IPS-18a (cell line): ENCODE measurements at regions not wholly inside any gene's neighbourhood (a gene's known extent, or its start where the extent isn't known, plus 50 kb on each side); places are given as distances from the start of the nearest gene placed in this dataset.

Source experiments
- H3K27ac ChIP-seq: one replicate; pipeline ENCODE4 v1.5.1; 2013; ENCODE audit warnings: low read length
- H3K27me3 ChIP-seq: one replicate; pipeline ENCODE4 v1.6.1; 2013; ENCODE audit warnings: mild to moderate bottlenecking, low read length; ENCODE audit not compliant: control insufficient read depth, insufficient read depth
- H3K36me3 ChIP-seq: one replicate; pipeline ENCODE4 v1.6.1; 2013; ENCODE audit warnings: low read depth, low read length; ENCODE audit not compliant: control insufficient read depth
- H3K4me1 ChIP-seq: one replicate; pipeline ENCODE4 v1.6.1; 2013; ENCODE audit warnings: low read depth, low read length; ENCODE audit not compliant: control insufficient read depth
- H3K4me3 ChIP-seq: one replicate; pipeline ENCODE4 v1.5.1; 2013; ENCODE audit warnings: low read length
- H3K9ac ChIP-seq: one replicate; pipeline ENCODE4 v1.6.1; 2013; ENCODE audit warnings: mild to moderate bottlenecking, low read length, moderate library complexity
- H3K9me3 ChIP-seq: one replicate; pipeline ENCODE4 v1.6.1; 2013; ENCODE audit warnings: low read depth, low read length; ENCODE audit not compliant: control insufficient read depth

DNA sequence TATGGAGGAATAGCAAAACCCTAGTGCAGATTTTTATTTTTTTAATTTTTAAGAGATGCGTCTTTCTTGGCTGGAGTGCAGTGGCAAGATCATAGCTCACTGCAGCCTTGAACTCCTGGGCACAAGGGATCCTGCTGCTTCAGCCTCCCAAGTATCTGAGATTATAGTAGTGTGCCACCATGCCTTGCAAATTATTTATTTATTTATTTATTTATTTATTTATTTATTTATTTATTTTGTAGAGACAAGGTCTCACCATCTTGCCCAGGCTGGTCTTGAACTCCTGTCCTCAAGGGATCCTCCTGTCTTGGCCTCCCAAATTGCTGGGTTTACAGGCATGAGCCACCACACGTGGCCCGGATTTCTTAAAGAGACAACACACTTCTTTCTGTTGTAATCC, 1158.8 kb downstream of the AACS start:
- Histone ChIP-seq H3K4me1 (no peaks in the 10 kb centered on the region), H3K4me3 (no peak overlapping the region), H3K27ac (no peak overlapping the region), H3K27me3 (no peaks in the 10 kb centered on the region), H3K9me3 (peaks cover 12% of the 10 kb centered on the region), H3K36me3 (no peaks in the 10 kb centered on the region), H3K9ac (no peak overlapping the region)

DNA sequence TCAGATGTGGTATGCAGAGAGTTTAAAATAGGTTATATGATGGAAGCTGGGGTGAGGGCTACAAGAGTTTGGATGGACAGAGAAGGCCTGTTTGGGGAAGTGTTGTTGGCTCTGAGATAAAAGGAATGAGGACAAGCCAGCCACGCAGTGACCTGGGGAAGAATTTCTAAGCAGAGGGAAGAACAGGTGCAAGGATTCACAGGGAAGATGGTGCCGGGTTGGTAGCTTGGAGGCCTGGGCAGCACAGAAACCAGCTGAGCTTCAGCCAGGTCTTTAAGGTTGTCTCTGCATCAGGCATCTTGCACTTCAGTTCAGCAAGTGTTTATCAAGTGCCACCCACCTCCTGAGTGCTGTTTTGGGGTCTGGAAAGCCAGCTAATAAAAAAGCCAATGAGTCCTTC, 1163.7 kb downstream of the AACS start:
- Histone ChIP-seq H3K27me3 (no peaks in the 10 kb centered on the region), H3K36me3 (no peaks in the 10 kb centered on the region), H3K9ac (no peak overlapping the region), H3K27ac (no peak overlapping the region), H3K4me3 (no peak overlapping the region), H3K9me3 (peaks cover 13% of the 10 kb centered on the region), H3K4me1 (peaks cover 8% of the 10 kb centered on the region)

DNA sequence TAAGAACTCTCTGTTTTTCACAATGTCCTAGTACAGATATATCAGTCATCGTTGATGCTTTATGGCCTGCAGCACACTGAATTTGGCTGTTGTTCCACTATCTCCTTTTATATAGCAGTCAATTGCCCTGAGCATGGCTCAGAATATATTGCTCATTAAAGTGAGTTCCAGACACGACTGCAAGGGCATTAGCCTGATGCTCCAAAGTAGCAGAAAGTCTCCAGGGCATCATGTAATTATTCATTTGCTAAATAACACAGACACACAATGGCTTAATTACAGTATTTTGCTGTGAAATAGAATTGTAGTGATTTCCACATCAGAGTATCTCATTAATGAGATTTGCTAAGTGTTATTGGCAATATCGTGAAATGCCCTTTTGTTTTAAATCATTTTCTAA, 1167.5 kb downstream of the AACS start:
- H3K4me3 ChIP-seq, result no peak overlapping the region
- H3K27me3 ChIP-seq, result no peaks in the 10 kb centered on the region
- no peak overlapping the region for H3K27ac ChIP-seq
- no peaks in the 10 kb centered on the region for H3K36me3 ChIP-seq
- H3K4me1 ChIP-seq, result peaks cover 8% of the 10 kb centered on the region
- H3K9me3 ChIP-seq, result peaks cover 22% of the 10 kb centered on the region
- no peak overlapping the region for H3K9ac ChIP-seq

DNA sequence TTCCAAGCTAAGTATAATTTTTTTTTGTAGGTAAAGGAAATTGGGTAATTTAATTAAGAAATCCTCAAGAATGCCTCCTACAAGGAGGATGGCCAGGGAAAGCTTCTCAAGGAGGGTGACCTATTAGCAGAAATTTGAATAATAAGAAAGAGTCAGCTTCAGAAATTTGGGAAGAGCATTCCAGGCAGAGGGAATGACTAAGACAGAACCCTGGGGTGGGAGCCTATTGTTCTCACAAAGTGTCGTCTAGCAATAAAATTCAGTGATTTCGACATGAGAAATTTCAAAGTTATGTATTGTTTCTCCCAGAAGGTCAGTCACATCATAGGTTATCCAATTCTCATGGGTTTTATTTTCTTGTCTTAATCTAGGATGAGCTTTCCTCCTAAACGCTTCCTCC, 1168.4 kb downstream of the AACS start:
- Histone ChIP-seq H3K9ac (no peak overlapping the region), H3K27me3 (no peaks in the 10 kb centered on the region), H3K9me3 (peaks cover 18% of the 10 kb centered on the region), H3K4me1 (peaks cover 8% of the 10 kb centered on the region), H3K4me3 (no peak overlapping the region), H3K27ac (no peak overlapping the region), H3K36me3 (no peaks in the 10 kb centered on the region)

DNA sequence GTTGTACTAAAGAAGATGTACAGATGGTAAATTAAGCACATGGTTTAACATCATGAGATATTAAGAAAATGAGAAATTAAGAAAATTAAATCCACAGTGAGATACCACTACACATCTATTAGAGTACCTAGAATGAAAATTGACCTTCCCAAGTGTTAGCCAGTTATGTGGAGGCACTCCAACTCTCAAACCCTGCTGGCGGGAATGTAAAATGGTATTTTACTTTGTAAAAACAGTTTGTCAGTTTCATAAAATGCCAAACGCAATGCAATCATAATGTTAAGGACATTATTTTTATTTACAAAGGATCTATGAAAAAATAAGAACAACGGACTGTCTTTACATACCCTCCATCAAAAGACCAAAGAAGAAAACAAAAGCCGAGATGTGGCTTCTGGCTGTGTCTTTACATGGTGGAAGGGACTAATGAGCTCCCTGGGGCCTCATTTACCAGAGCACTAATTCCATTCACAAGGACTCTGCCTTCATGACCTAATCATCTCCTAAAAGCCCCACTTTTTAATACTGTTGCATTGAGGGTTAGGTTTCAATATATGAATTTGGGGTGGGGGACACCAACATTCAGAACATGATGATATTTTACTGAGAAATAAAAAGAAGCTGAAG, 1178.7 kb downstream of the AACS start:
- no peaks in the 10 kb centered on the region for H3K27me3 ChIP-seq
- no peak overlapping the region for H3K9ac ChIP-seq
- H3K4me3 ChIP-seq, result no peak overlapping the region
- no peaks in the 10 kb centered on the region for H3K36me3 ChIP-seq
- H3K4me1 ChIP-seq, result peaks cover 5% of the 10 kb centered on the region
- H3K27ac ChIP-seq, result no peak overlapping the region
- H3K9me3 ChIP-seq, result peaks cover 38% of the 10 kb centered on the region

DNA sequence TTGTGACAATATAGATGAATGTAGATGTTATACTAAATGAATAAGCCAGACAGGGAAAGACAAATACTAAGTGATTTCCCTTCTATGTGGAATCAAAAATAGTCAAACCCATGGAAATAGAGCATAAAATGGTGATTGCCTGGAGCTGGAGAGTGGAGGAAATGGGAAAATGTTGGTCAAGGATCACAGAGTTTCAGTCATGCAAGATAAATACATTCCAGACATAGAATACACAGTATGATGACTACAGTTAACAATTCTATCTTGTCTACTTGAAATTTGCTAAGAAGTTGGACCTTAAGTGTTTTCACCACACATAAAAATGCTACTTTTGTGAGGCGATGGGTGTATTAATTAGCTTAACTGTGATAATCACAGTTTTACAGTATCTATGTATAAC, 1182.7 kb downstream of the AACS start:
- Histone ChIP-seq H3K9ac (no peak overlapping the region), H3K4me3 (no peak overlapping the region), H3K27ac (no peak overlapping the region), H3K4me1 (peaks cover 5% of the 10 kb centered on the region), H3K36me3 (no peaks in the 10 kb centered on the region), H3K9me3 (peaks cover 40% of the 10 kb centered on the region), H3K27me3 (no peaks in the 10 kb centered on the region)

DNA sequence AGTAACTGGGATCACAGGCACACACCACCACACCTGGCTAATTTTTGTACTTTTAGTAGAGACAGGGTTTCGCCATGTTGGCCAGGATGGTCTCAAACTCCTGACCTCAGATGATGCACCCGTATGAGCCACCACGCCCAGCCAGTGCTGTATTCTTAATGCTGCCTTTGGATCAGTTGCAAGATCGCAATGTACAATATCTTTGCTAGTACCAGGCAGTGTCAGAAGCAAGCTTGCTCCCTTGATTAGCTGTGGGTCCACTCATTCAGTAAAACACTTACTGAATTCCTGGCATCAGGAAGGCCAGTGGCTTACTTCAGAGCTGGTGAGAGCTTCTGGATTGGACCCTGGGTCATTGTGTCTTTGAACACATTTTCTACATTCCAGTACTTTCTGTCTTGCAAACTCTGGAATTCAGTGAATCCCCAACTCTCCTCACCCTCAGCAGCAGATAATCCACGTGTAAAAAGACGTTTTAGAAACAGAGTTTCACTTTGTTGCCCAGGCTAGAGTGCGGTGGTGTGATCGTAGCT, 1183.7 kb downstream of the AACS start:
- no peaks in the 10 kb centered on the region for H3K27me3 ChIP-seq
- no peak overlapping the region for H3K27ac ChIP-seq
- H3K36me3 ChIP-seq, result no peaks in the 10 kb centered on the region
- H3K4me1 ChIP-seq, result peaks cover 3% of the 10 kb centered on the region
- no peak overlapping the region for H3K9ac ChIP-seq
- peaks cover 40% of the 10 kb centered on the region for H3K9me3 ChIP-seq
- H3K4me3 ChIP-seq, result no peak overlapping the region

DNA sequence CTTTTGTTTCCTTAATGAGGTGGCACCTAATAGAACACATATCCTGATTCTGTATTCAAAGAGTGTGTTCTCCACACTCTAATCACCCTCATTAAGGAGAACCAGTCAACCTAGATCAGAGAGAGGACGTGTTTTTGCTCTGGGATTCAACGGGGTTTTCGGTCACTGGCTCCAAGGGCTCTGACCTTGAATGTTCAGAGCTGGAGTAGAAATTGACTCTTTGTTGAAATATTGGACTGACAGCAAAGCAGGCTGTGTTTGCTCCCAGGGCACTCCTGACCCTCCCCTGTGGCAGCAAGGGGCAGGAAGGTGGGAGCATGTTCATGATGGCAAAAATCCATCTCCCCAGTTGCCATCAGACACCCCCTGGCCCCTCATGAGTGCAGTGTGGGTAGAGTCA, 1193.0 kb downstream of the AACS start:
- H3K4me3 ChIP-seq, result no peak overlapping the region
- H3K27me3 ChIP-seq, result no peaks in the 10 kb centered on the region
- H3K4me1 ChIP-seq, result no peaks in the 10 kb centered on the region
- H3K9me3 ChIP-seq, result peaks cover 17% of the 10 kb centered on the region
- no peak overlapping the region for H3K9ac ChIP-seq
- no peak overlapping the region for H3K27ac ChIP-seq
- no peaks in the 10 kb centered on the region for H3K36me3 ChIP-seq

DNA sequence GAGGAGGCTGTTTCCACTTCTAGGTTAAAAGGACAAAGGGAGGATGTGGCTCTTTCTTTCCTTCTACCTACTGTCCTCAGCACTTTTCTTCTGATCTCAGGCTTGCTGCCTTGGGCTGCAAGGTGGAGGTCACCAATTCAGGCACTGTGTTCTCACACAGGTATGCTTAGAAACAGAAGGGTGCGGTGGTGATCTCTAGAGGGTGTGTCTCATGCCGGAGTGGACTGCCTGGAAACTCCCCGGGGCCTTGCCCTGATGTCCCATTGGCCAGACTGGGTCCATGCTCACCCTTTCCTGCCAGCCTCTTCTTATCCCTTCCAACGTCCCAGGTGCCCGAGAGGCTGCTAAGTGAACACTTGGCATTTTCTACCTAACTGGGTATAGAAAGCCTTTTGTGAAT, 1197.6 kb downstream of the AACS start:
- no peak overlapping the region for H3K27ac ChIP-seq
- H3K36me3 ChIP-seq, result no peaks in the 10 kb centered on the region
- H3K4me3 ChIP-seq, result no peak overlapping the region
- no peaks in the 10 kb centered on the region for H3K27me3 ChIP-seq
- H3K4me1 ChIP-seq, result no peaks in the 10 kb centered on the region
- peaks cover 16% of the 10 kb centered on the region for H3K9me3 ChIP-seq
- H3K9ac ChIP-seq, result no peak overlapping the region

DNA sequence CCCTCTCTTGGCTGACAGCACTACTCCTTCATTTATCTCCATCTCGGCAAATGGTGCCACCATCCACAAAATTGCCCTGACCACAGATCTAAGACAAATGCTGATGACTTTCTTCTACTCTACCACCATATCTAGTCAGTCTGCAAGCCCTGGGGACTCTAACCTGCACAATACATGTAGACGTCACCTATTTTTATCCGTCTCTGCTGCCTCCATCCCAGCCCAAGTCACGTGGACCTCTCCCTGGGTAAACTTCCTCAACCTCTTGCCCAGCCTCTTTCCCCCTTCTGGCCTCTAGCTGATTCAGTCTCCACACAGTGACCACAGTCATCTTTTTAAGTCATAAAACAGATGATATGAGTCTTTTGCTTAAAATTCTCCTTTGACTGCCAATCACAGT, 1203.0 kb downstream of the AACS start:
- H3K9me3 ChIP-seq, result peaks cover 18% of the 10 kb centered on the region
- H3K36me3 ChIP-seq, result no peaks in the 10 kb centered on the region
- H3K4me3 ChIP-seq, result no peak overlapping the region
- H3K27ac ChIP-seq, result no peak overlapping the region
- H3K4me1 ChIP-seq, result no peaks in the 10 kb centered on the region
- H3K27me3 ChIP-seq, result no peaks in the 10 kb centered on the region
- no peak overlapping the region for H3K9ac ChIP-seq

DNA sequence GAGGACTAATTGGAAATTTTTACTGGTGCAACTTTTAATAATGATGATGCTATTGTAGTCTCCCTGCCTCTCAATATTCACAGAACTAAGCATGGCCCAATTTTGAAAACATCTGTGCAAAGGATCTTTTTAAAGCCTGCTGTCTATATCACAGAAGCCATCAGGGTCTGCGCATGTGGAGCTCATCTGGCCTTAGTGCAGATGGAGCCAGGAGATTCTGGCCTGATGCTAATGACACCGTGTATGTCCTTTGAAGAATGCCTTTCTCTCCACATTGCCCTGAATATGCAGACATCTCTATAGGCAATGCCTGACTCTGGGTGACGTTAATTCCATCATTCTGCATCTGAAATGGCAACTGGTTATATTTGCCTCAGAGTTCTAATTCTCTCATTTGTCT, 1205.9 kb downstream of the AACS start:
- Histone ChIP-seq H3K36me3 (no peaks in the 10 kb centered on the region), H3K27me3 (no peaks in the 10 kb centered on the region), H3K9ac (no peak overlapping the region), H3K4me3 (no peak overlapping the region), H3K4me1 (no peaks in the 10 kb centered on the region), H3K27ac (no peak overlapping the region), H3K9me3 (peaks cover 11% of the 10 kb centered on the region)

DNA sequence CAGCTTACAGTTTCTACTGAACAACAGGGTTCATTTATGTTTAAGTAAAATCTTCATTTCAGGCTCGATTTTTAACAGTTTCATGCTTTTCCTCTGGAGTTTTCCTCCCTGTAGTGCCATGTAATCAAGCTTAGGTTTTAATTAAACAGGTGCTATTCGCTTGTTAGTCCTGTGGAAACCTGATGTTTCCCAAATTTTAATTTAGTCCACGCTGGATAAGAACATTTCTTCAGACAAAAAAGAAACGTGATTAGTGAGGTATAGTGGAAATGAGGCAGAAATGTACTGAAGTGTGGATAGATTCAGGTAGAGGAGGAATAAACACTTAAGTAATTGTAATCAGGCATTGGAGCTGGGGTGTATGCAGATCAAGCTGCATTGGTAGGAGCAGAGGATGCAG, 1217.5 kb downstream of the AACS start:
- H3K9ac ChIP-seq, result no peak overlapping the region
- no peak overlapping the region for H3K4me3 ChIP-seq
- no peaks in the 10 kb centered on the region for H3K36me3 ChIP-seq
- no peak overlapping the region for H3K27ac ChIP-seq
- H3K27me3 ChIP-seq, result no peaks in the 10 kb centered on the region
- H3K4me1 ChIP-seq, result no peaks in the 10 kb centered on the region
- H3K9me3 ChIP-seq, result peaks cover 27% of the 10 kb centered on the region
